PC-3 (cell line): ENCODE measurements at regions not wholly inside any gene's neighbourhood (a gene's known extent, or its start where the extent isn't known, plus 50 kb on each side); places are given as distances from the start of the nearest gene placed in this dataset.
A peak's percentile ranks its signal among the peaks of the same experiment; 100 is the strongest.

Source experiments
- ATAC-seq: fragments of 200-7000 bp; cut with Tn5 transposase; 2 replicates; pipeline ENCODE4 v1.9.1; 2020; ENCODE audit warnings: mild to moderate bottlenecking, moderate library complexity
- BruUV-seq: library from RNA; stranded (reverse); fragments of 400-500 nt; replicated peaks from 2 replicates; lab custom pipeline; 2021; lab: Mats Ljungman, UMichigan
- CTCF ChIA-PET: fragments of 300-600 bp; sonication (Branson Sonifier 250); formaldehyde crosslinking; loops from one replicate; lab custom pipeline; 2022; ENCODE audit warnings: antibody characterized with exemption; lab: Charles Lee
- POLR2A ChIA-PET: fragments of 300-600 bp; sonication (Branson Sonifier 250); formaldehyde crosslinking; loops from one replicate; lab custom pipeline; 2022; ENCODE audit warnings: antibody characterized with exemption; ENCODE audit not compliant: unreplicated experiment; lab: Charles Lee
- DNase-seq: peaks from one replicate; pipeline ENCODE4 v3.0.0-alpha.2; 2015
- H2AFZ ChIP-seq: fragments of 300-600 bp; sonication (generic); 2 replicates; pipeline ENCODE4 v1.6.0; 2016; ENCODE audit warnings: antibody characterized with exemption, low read length
- H3F3A ChIP-seq: fragments of 300-600 bp; sonication (generic); one replicate; pipeline ENCODE4 v1.6.0; 2017; ENCODE audit warnings: antibody characterized with exemption, low read length, control low read depth, mild to moderate bottlenecking; ENCODE audit not compliant: unreplicated experiment
- H3K27ac ChIP-seq: fragments of 300-600 bp; sonication (generic); 2 replicates; pipeline ENCODE4 v1.5.1; 2016; ENCODE audit warnings: mild to moderate bottlenecking, low read length
- H3K27me3 ChIP-seq: fragments of 300-600 bp; sonication (generic); 2 replicates; pipeline ENCODE4 v1.6.1; 2016; ENCODE audit warnings: low read length, mixed read lengths
- H3K36me3 ChIP-seq: fragments of 300-600 bp; sonication (generic); 2 replicates; pipeline ENCODE4 v1.6.1; 2016; ENCODE audit warnings: low read depth, mixed run types, low read length, mixed read lengths
- H3K4me1 ChIP-seq: fragments of 300-600 bp; sonication (generic); 2 replicates; pipeline ENCODE4 v1.5.1; 2016; ENCODE audit warnings: low read length; ENCODE audit not compliant: insufficient read depth
- H3K4me2 ChIP-seq: fragments of 300-600 bp; sonication (generic); 2 replicates; pipeline ENCODE4 v1.6.0; 2016; ENCODE audit warnings: low read length
- H3K4me3 ChIP-seq: fragments of 300-600 bp; sonication (generic); 2 replicates; pipeline ENCODE4 v1.5.1; 2016; ENCODE audit warnings: mild to moderate bottlenecking, low read length, mixed read lengths
- H3K79me2 ChIP-seq: fragments of 300-600 bp; sonication (generic); 2 replicates; pipeline ENCODE4 v1.6.1; 2017; ENCODE audit warnings: low read length, mixed read lengths
- H3K9ac ChIP-seq: fragments of 300-600 bp; sonication (generic); 2 replicates; pipeline ENCODE4 v1.6.0; 2016; ENCODE audit warnings: mild to moderate bottlenecking, low read length
- H3K9me2 ChIP-seq: fragments of 300-600 bp; sonication (generic); replicated peaks from 2 replicates; pipeline ENCODE4 v1.6.1; 2016; ENCODE audit warnings: mixed run types, low read length, mixed read lengths
- H3K9me3 ChIP-seq: fragments of 300-600 bp; sonication (generic); 2 replicates; pipeline ENCODE4 v1.6.1; 2016; ENCODE audit warnings: low read length, mixed read lengths
- H4K20me1 ChIP-seq: fragments of 300-600 bp; sonication (generic); 2 replicates; pipeline ENCODE4 v1.6.1; 2016; ENCODE audit warnings: low read length, mixed read lengths
- CTCF ChIP-seq: fragments of 300-600 bp; sonication (generic); conservative IDR thresholded peaks from 2 replicates; pipeline ENCODE4 v1.5.1; 2017; ENCODE audit warnings: antibody characterized with exemption, low read depth, mild to moderate bottlenecking, low read length
- EZH2 ChIP-seq: fragments of 300-600 bp; sonication (generic); IDR thresholded peaks from one replicate; pipeline ENCODE4 v1.6.1; 2017; ENCODE audit warnings: antibody characterized with exemption, mild to moderate bottlenecking, low read length; ENCODE audit not compliant: unreplicated experiment
- EZH2phosphoT487 ChIP-seq: fragments of 300-600 bp; sonication (generic); IDR thresholded peaks from 2 replicates; pipeline ENCODE4 v1.6.1; 2018; ENCODE audit warnings: mild to moderate bottlenecking, antibody characterized with exemption, low read length, borderline replicate concordance
- intact Hi-C: fragments of 100-400 bp; cut with micrococcal nuclease; formaldehyde crosslinking; loops from 2 replicates; pipeline ENCODE4 v1.9.0; 2023

- H2AFZ ChIP-seq: no peak overlapping the region
- no peaks in the 10 kb centered on the region for H3K9me2 ChIP-seq
- peaks cover 10% of the 10 kb centered on the region for H3K4me1 ChIP-seq
- DNase-seq (peak; percentile 73), ATAC-seq (peak; percentile 90)
- no peak overlapping the region for H3K9ac ChIP-seq
- H3K27me3 ChIP-seq: no peaks in the 10 kb centered on the region; the same call in 1 of the 2 replicates
- no peaks in the 10 kb centered on the region for H3K36me3 ChIP-seq
- H3K27ac ChIP-seq: no peak overlapping the region
- H4K20me1 ChIP-seq: no peaks in the 10 kb centered on the region
- peak overlapping the region; percentile 9; the same call in 1 of the 2 replicates for H3K4me2 ChIP-seq
- H3K79me2 ChIP-seq: no peaks in the 10 kb centered on the region
- POLR2A ChIA-PET: no interaction called here
- no peak overlapping the region for H3K4me3 ChIP-seq
- TF ChIP-seq EZH2: no peak
- no peak for TF ChIP-seq EZH2phosphoT487
- TF ChIP-seq CTCF: no peak
- no peaks in the 10 kb centered on the region for H3F3A ChIP-seq
- BruUV-seq: no TSS peak
- intact Hi-C loops: no loop called here
- no peaks in the 10 kb centered on the region for H3K9me3 ChIP-seq
- CTCF ChIA-PET: interaction anchor here (1.2 kb wide), 1 partner anchor 275 kb away, joined by 3 read pairs; no protein-coding TSS in a partner anchor
Measured at GRCh38 chr2:118580651-118581050, 266.8 kb downstream of the EN1 start.

- Histone ChIP-seq H3K9me2 (no peaks in the 10 kb centered on the region), H3F3A (no peaks in the 10 kb centered on the region), H3K4me3 (no peak overlapping the region), H3K9me3 (no peaks in the 10 kb centered on the region), H3K27me3 (peaks cover 1% of the 10 kb centered on the region; the same call in 1 of the 2 replicates), H3K4me2 (no peak overlapping the region), H3K27ac (no peak overlapping the region), H3K36me3 (no peaks in the 10 kb centered on the region), H3K4me1 (peaks cover 10% of the 10 kb centered on the region), H3K79me2 (no peaks in the 10 kb centered on the region), H3K9ac (no peak overlapping the region), H4K20me1 (no peaks in the 10 kb centered on the region), H2AFZ (no peak overlapping the region)
- TF ChIP-seq CTCF: no peak
- TF ChIP-seq EZH2: no peak
- TF ChIP-seq EZH2phosphoT487: no peak
- POLR2A ChIA-PET: no interaction called here
- DNase-seq: no peak
- CTCF ChIA-PET: interaction anchor here (1.2 kb wide), 1 partner anchor 275 kb away, joined by 3 read pairs; no protein-coding TSS in a partner anchor
- no peak for ATAC-seq
- intact Hi-C loops: no loop called here
- no TSS peak for BruUV-seq
Measured at GRCh38 chr2:118580107-118580506, 267.3 kb downstream of the EN1 start.

GRCh38 chr2:118577202-118577601, 270.2 kb downstream of the EN1 start:
- Histone ChIP-seq H3K9me2 (no peaks in the 10 kb centered on the region), H3K27ac (no peak overlapping the region), H2AFZ (no peak overlapping the region), H3K4me1 (peaks cover 10% of the 10 kb centered on the region), H3K36me3 (no peaks in the 10 kb centered on the region), H3K4me3 (no peak overlapping the region), H3K9me3 (no peaks in the 10 kb centered on the region), H3F3A (no peaks in the 10 kb centered on the region), H3K9ac (no peak overlapping the region), H3K79me2 (no peaks in the 10 kb centered on the region), H4K20me1 (no peaks in the 10 kb centered on the region), H3K27me3 (peaks cover 27% of the 10 kb centered on the region), H3K4me2 (no peak overlapping the region)
- TF ChIP-seq CTCF: no peak
- no peak for ATAC-seq
- intact Hi-C loops: no loop called here
- no TSS peak for BruUV-seq
- DNase-seq: no peak
- POLR2A ChIA-PET: no interaction called here
- CTCF ChIA-PET: no interaction called here
